ENCODE measurements at regions not wholly inside any gene's neighbourhood (a gene's known extent, or its start where the extent isn't known, plus 50 kb on each side); places are given as distances from the start of the nearest gene placed in this dataset.
A peak's percentile ranks its signal among the peaks of the same experiment; 100 is the strongest.
"Not testable (repeated sequence)": the region's sequence is repeated elsewhere in the genome, so short reads cannot be mapped to it uniquely, and the experiment has no call there.

DNA sequence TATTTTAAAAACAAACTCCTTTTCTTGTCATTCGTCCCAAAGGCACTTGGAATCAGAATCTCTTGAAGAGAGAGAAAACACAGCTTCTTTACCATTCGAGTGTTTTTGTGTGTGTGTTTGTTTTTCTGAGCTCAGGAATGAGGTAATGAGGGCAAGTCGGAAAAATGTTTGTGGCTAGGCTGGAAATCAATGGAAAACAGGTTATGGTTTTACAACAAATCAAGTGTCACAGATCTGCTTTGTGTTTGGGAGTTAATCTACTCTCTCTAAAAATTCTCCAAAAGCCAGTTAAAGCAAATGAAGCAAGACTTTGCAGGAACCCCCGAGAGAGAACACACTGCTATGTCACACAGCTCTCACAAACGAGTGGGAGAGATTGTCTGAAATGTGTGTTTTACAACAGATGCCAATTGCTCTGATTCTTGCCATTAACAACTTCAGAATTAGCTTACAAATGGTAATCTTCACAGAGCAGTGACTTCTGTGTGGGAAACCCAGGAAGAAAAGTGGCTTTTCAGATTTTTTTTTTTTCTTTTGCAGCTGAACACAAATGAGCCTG lies 264.1 kb downstream of the CBLL2 start:
- no peak for DNase-seq

DNA sequence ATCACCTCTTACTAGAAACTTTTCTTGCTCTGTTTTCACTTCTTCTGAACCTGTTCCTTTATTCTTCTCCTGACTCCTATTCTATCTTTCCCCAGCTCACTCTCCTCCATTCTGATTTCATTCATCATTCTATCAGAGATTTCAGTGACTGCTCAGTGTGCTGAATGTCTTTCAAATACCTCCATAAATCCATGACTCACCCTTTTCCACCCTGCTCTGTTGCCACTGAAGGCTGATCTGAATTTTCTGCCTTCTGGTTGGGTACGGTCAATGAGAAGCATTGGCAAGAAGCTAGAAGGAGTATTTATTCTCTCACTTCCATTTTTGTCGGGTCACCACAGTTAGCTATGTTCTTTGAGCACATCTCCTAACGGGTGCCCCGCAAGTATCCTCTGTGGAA lies 265.9 kb downstream of the CBLL2 start:
- DNase-seq, result no peak

DNA sequence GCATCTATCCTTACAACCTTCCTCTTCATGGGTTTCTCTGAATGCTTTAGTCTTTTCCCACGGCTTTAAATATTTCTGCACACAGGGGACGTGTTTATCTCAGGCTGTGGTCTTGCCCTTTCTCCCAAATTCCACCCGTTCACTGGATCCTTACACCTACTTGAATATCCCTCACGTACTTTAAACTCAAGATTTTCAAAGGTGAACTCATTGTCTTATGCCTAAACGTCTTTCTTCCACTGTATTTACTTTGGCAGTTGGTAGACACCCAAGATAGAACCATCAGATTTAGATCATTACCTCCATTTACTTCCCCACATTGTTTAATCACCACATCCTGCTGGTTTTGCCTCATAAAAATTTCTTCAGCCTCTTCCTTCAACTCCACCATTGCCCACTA lies 269.2 kb downstream of the CBLL2 start:
- DNase-seq, result no peak

GRCh38 chrX:22542641-22543040 lies 269.9 kb downstream of the CBLL2 start:
- no peak for DNase-seq

- DNase-seq, result no peak
Measured at GRCh38 chrX:22559506-22559905, 286.8 kb downstream of the CBLL2 start.

DNA sequence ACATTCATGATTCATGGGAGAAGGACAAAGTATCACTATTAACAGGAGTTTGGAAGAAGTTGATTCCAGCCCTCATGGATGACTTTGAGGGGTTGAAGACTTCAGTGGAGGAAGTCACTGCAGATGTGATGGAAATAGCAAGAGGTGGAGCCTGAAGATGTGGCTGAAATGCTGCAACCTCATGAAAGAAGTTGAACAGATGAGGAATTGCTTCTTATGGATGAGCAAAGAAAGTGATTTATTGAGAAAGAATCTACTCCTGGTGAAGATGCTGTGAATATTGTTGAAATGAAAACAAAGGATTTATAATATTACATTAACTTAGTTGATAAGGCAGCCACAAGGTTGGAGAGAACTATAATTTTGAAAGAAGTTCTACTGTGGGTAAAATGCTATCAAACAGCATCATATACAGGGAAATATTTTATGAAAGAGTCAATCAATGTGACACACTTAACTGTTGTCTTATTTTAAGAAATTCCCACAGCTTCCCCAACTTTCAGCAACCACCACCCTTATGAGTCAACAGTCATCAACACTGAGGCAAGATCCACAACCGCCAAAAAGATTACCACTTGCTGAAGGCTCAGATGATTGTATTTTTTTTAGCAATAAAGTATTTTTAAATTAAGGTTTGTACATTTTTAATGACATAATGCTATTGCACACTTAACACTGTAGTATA lies 302.6 kb downstream of the CBLL2 start:
- DNase-seq, result no peak

DNA sequence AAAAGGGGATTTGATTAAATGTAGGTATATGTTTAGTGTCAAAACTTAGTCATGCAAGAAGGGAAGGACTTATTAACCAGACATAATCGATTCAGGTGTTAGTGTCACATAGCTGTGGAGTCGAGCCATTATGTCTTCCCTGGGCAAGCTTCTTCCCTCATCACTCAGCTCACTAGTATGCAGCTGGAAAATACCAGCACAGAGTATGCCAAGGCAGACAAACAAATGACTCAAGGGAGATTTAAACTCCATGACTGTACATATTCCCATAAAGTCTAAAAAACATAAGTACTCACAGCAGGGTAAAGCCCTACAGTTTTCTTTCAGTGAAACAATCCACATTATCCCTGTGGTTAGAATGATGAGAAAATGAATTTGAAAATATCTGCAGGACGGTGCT lies 304.5 kb downstream of the CBLL2 start:
- DNase-seq, result peak; percentile 2

- no peak for DNase-seq
Measured at GRCh38 chrX:22585831-22586230, 313.1 kb downstream of the CBLL2 start.

GRCh38 chrX:22589845-22590244 lies 317.1 kb downstream of the CBLL2 start:
- no peak for DNase-seq

- no peak for DNase-seq
Measured at GRCh38 chrX:22594766-22595165, 322.1 kb downstream of the CBLL2 start.

- no peak for DNase-seq
Measured at GRCh38 chrX:22603060-22603459, 330.3 kb downstream of the CBLL2 start.

DNA sequence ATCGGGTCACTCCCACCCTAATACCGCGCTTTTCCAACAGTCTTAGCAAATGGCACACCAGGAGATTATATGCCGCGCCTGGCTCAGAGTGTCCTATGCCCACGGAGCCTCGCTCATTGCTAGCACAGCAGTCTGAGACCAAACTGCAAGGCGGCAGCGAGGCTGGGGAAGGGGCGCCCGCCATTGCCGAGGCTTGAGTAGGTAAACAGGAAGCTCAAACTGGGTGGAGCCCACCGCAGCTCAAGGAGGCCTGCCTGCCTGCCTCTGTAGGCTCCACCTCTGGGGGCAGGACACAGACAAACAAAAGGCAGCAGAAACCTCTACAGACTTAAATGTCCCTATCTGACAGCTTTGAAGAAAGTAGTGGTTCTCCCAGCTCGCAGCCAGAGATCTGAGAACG lies 336.7 kb downstream of the CBLL2 start:
- DNase-seq, result not testable (repeated sequence)

- no peak for DNase-seq
Measured at GRCh38 chrX:22616867-22617266, 344.2 kb downstream of the CBLL2 start.

GRCh38 chrX:22627576-22627975 lies 354.9 kb downstream of the CBLL2 start:
- no peak for DNase-seq

DNA sequence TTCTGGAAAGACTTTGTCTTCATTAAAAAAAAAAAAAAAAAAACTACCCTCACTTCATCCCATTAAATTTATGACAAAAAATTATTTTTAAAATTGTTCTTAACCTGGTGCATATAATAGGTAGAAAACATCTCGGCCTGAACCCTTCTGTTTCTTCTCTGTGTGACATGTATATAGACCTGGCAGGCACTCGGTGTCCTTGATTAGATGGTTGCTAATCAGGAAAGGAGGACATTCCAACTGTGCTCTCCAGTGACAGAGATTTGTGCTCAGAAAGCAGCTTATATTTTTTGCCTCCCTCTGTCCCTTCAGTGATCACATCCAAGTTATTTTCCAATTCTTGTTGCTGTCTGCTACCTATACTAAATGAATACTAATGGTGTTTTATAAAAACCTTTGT lies 355.6 kb downstream of the CBLL2 start:
- no peak for DNase-seq

GRCh38 chrX:22629105-22629725 lies 356.5 kb downstream of the CBLL2 start:
- DNase-seq, result no peak

DNA sequence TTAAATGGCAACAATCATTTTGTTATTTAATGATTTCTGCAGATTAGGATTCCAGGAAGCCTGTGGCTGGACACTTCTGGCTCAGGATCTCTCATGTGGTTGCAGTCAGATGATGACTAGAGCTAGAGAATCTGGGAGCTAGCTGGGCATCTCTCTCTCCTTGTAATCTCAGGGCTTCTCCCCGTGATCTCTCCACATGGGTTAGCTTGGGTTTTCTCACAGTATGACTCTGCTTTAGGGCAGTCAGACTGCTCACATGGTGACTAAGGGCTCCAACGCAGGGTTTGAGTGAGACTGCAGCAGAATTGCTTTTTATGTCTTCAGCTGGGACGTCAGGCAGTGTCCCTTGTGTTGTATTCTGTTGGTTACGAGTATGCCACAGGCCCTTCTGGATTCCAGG lies 361.4 kb downstream of the CBLL2 start:
- no peak for DNase-seq

- DNase-seq, result no peak
Measured at GRCh38 chrX:22634751-22635150, 362.0 kb downstream of the CBLL2 start.

- no peak for DNase-seq
Measured at GRCh38 chrX:22648281-22648680, 351.5 kb upstream of the DDX53 start.

GRCh38 chrX:22650691-22651090 lies 349.1 kb upstream of the DDX53 start:
- no peak for DNase-seq

DNA sequence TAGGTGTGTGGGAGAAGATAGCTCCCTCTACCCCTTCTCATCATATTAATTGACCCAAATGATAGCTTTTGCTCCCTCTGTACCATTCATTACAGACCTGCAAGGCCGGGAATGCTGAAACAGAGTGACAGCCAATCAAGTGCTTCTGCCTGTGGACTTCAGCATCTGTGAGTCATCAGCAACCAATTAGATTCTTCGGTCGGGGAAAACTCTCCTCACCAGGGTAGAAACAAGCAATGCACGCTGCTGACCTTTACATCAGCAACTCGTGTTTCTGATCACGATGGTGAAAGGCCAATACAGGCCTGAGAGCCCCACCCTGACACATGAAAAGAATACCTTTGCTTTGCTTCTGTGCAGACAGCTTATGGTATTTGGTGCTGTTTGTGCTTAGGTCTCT lies 347.2 kb upstream of the DDX53 start:
- peak; percentile 22 for DNase-seq

DNA sequence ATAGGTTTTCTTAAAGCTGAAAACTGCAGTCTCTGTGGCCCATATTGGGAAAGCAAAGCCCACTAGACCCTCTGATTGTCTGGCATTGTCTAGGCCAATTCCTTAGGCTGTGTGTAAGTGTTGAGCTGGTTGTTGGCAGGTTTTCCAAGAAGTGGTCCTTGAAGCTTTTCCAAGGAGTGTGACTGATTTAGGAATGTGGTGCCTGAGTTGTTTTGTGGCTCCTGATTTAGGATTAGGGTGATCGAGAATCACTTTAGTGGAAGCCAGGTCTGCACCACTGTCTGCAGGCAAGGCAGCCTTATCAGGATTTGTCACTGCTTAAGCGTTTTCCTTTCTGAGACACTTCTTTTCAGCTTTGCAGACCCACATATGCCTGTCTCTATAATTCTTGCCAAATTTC lies 339.0 kb upstream of the DDX53 start:
- no peak for DNase-seq

GRCh38 chrX:22662776-22663175 lies 337.0 kb upstream of the DDX53 start:
- no peak for DNase-seq

DNA sequence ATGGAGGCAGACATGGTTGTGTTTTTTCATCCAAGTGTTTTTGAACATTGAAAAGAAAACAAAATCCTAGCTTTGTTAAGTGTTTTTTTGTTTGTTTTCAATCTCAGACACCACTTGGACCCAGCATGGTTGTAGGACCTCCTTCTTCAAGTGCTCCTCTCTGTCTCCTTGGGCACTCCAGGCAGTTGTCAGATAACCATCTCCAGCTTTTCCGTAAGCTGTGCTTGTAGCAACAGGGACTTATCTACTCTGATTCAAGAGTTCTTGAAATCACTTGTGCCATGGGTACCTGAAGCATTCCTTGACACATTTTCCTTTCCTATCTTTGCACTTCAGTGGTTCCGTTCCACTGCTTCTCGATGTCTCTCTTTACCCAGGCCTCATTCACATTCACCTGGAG lies 334.9 kb upstream of the DDX53 start:
- no peak for DNase-seq

Data from hindlimb muscle (tissue), 1 donor.